ENCODE measurements at regions not wholly inside any gene's neighbourhood (a gene's known extent, or its start where the extent isn't known, plus 50 kb on each side); places are given as distances from the start of the nearest gene placed in this dataset.

DNA sequence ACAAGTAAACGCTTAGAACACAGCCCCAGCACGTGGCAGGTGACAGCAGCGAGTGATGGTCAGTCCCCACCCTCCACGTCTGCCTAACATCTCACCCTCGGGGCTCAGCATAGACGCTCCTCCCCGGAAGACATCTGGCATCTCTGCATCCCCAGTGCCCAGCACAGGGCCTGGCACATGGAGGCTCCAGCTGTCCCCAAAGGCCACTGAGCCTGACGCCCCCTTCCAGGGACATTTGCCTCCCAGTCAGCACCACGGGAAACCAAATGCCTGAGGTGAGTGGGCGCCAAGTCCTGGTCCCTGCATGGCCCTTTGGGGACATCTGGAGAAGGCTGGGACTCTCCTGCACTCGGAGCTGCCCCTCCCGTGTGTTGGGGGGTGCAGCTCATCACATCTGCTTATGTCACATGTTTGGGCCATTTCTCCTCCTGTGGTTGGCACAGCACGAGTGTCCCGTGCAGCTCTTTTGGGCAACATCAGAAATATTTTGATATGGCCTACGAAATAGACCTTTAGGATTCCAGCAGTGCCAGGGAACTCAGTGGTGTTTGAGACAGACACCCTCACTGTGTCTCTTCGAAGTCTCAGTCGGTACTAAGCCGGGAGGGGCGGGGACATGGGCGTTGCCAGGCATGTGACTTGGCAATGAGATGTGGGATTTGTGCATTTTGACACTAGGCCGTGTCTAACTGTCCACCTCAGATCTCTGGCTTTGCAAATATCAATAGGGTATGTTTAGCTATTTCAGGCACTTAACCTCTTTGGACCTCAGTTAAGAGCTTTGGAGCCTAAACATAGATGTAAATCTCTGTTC is 315.0 kb downstream of the PTPRU start:
- ChIA-PET POLR2A (no interaction called here), CTCF (no interaction called here), RAD21 (ENCODE audit: low non-redundant PET in 1 of 2, low total read pairs in 2 of 2, uncharacterized antibody in 2 of 2, unreplicated experiment in 2 of 2) (no interaction called here)
- H3K79me2 ChIP-seq (ENCODE audit: insufficient read depth, low read length), result no peaks in the 10 kb centered on the region
- H3K36me3 ChIP-seq (ENCODE audit: control insufficient read depth in 1 of 2, insufficient read depth in 2 of 2, low read length in 2 of 2), result no peaks in the 10 kb centered on the region
- no peak overlapping the region for H3K9ac ChIP-seq (ENCODE audit: low read length)
- peaks cover 0 to 5% of the 10 kb centered on the region in 2 experiments; a peak in 2 of 4 replicates for H3K4me1 ChIP-seq (ENCODE audit: control insufficient read depth in 1 of 2, insufficient read depth in 2 of 2, low read length in 2 of 2)
- H3K4me3 ChIP-seq (replicated peaks in 1 of 2; ENCODE audit: low read depth in 1 of 2, low read length in 2 of 2), result no peak overlapping the region
- no peak overlapping the region for H2AFZ ChIP-seq (ENCODE audit: low read depth, low read length, poor library complexity, severe bottlenecking)
- H4K20me1 ChIP-seq (ENCODE audit: insufficient read depth), result no peaks in the 10 kb centered on the region
- H3K4me2 ChIP-seq (ENCODE audit: low read length), result no peak overlapping the region
- H3K9me2 ChIP-seq (ENCODE audit: insufficient read depth), result no peaks in the 10 kb centered on the region
- H3K9me3 ChIP-seq (ENCODE audit: control insufficient read depth in 1 of 2, insufficient read depth in 1 of 2, low read depth in 1 of 2, low read length in 2 of 2), result no peaks in the 10 kb centered on the region
- no peak for DNase-seq (ENCODE audit: low read depth, low spot score)
- no peak overlapping the region for H3K27ac ChIP-seq (ENCODE audit: low read depth, low read length)
- no peaks in the 10 kb centered on the region for H3K27me3 ChIP-seq (ENCODE audit: insufficient read depth, low read length)
- TF ChIP-seq REST (IDR thresholded peaks at IDR 0.05; ENCODE audit: low read depth), result no peak
- no peak for TF ChIP-seq YY1 (IDR thresholded peaks at IDR 0.05; ENCODE audit: extremely low read depth, insufficient replicate concordance, low read depth, low read length)
- TF ChIP-seq POLR2A (IDR thresholded peaks at IDR 0.05; ENCODE audit: borderline replicate concordance, extremely low read depth, insufficient read depth, insufficient read length), result no peak
- no peak for TF ChIP-seq RAD21 (IDR thresholded peaks at IDR 0.05; ENCODE audit: low read depth)
- TF ChIP-seq ELF1 (IDR thresholded peaks at IDR 0.05; ENCODE audit: borderline replicate concordance, low read depth), result no peak
- no peak for TF ChIP-seq EGR1 (IDR thresholded peaks at IDR 0.05; ENCODE audit: low read depth)
- TF ChIP-seq JUND (IDR thresholded peaks at IDR 0.05), result no peak
- no peak for TF ChIP-seq FOSL1 (IDR thresholded peaks at IDR 0.05; ENCODE audit: low read depth)
- TF ChIP-seq CEBPB (IDR thresholded peaks at IDR 0.05; ENCODE audit: low read depth), result no peak
- TF ChIP-seq EZH2 (IDR thresholded peaks at IDR 0.05), result no peak
- no peak for TF ChIP-seq EZH2phosphoT487 (IDR thresholded peaks at IDR 0.05; ENCODE audit: borderline replicate concordance)
- no peak for TF ChIP-seq CBX3 (IDR thresholded peaks at IDR 0.05; ENCODE audit: low read depth)
- TF ChIP-seq TCF7L2 (IDR thresholded peaks at IDR 0.05; ENCODE audit: borderline replicate concordance, extremely low read depth, insufficient read depth, insufficient read length), result no peak
- TF ChIP-seq ATF3 (IDR thresholded peaks at IDR 0.05), result no peak
- no peak for TF ChIP-seq SRF (IDR thresholded peaks at IDR 0.05; ENCODE audit: low read depth)
- TF ChIP-seq SIN3A (IDR thresholded peaks at IDR 0.05; ENCODE audit: low read depth), result no peak
- no TSS peak for BruUV-seq (replicated peaks)
- intact Hi-C loops (cut with micrococcal nuclease), result no loop called here
- ATAC-seq, result no peak

Measured in HCT116 (cell line).